ENCODE measurements at regions not wholly inside any gene's neighbourhood (a gene's known extent, or its start where the extent isn't known, plus 50 kb on each side); places are given as distances from the start of the nearest gene placed in this dataset.

DNA sequence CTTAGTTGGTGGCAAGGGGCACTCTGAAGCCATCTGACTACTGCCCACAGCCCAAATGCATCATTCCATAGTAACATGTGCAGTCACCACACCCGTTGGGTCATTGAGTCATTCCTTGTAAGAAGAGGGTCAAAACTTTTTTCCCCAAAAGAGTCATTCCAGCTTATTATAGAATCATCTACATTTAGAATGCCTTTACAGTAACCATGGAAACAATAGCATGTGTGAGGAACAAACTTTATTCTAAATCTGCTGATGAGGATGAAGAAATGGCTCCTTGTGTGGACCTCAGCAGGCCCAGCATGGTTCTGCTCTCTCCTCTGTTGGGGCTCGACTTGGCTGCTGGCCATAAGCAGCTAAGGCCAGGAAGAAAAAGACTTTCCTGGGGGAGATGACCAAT lies 111.2 kb upstream of the PTPRT start:
- H3K36me3 ChIP-seq (replicated peaks in 1 of 2; ENCODE audit: control insufficient read depth in 1 of 2, insufficient read depth in 2 of 2, low read length in 2 of 2) = no peaks in the 10 kb centered on the region
- no peak overlapping the region for H3K27ac ChIP-seq (ENCODE audit: extremely low read length, insufficient read depth, low read length)
- TF ChIP-seq RFX1 (IDR thresholded peaks at IDR 0.05) = peak; percentile 56; the same call in 1 of the 2 replicates
- TF ChIP-seq ADNP (CRISPR knock-in tag; IDR thresholded peaks at IDR 0.05) = no peak
- no peak overlapping the region for H3K9ac ChIP-seq (ENCODE audit: insufficient read depth, low read depth, low read length)
- no peak overlapping the region for H3K4me2 ChIP-seq (ENCODE audit: low read depth, low read length)
- in situ Hi-C loops (cut with HindIII; ENCODE audit: extremely low pct_ligation_motif_present, low pct_unique_long_range_greater_than_20kb) = no loop called here
- CTCF ChIA-PET (ENCODE audit: low intra/inter-chr PET ratio, low total read pairs) = no interaction called here
- FAIRE-seq (no peak), DNase-seq (ENCODE audit: low spot score) (no peak), ATAC-seq (no peak)
- H3K27me3 ChIP-seq (ENCODE audit: control insufficient read depth in 1 of 2, insufficient read depth in 2 of 2, low read length in 2 of 2) = peaks cover 0 to 7% of the 10 kb centered on the region in 2 experiments; a peak in 2 of 5 replicates
- 0% methylated on average over 2 of the region's 2 CpGs for WGBS (ENCODE audit: low lambda C conversion rate)
- no peaks in the 10 kb centered on the region for H3K79me2 ChIP-seq (ENCODE audit: insufficient read depth, low read length)
- H3K4me3 ChIP-seq (replicated peaks in 1 of 3; ENCODE audit: insufficient read depth in 1 of 3, low read depth in 2 of 3, low read length in 3 of 3) = no peak overlapping the region
- intact Hi-C loops (cut with micrococcal nuclease; ENCODE audit: unreplicated experiment) = no loop called here
- no peaks in the 10 kb centered on the region for H3K4me1 ChIP-seq (ENCODE audit: insufficient read depth, low read length)
- no peak overlapping the region for H2AFZ ChIP-seq (ENCODE audit: low read length)
- no peaks in the 10 kb centered on the region for H4K20me1 ChIP-seq (ENCODE audit: insufficient read depth, low read length)
- H3K9me3 ChIP-seq (ENCODE audit: low read length) = no peaks in the 10 kb centered on the region
- no TSS peak for BruUV-seq (replicated peaks)
- POLR2A ChIA-PET = no interaction called here

DNA sequence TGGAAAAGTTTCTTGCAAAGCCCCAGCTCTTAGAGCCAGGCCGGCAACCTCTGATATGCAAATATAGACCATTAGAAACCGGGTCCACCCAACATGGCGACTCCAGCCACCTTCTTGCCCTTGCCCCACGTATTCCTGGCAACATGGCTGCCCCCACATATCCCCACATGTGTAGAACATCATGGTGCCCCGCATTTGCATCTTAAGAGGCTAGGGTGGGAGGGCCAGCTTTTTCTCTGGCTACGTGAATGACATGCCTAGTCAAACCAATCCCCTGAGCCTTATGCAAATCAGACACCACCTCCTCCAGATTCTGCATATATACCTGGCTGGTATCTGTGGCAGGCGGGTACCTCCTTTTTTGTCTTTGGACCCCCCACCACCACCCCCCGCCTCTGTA lies 106.1 kb upstream of the PTPRT start:
- no peak overlapping the region for H3K9ac ChIP-seq (ENCODE audit: insufficient read depth, low read depth, low read length)
- no TSS peak for BruUV-seq (replicated peaks)
- H3K9me3 ChIP-seq (ENCODE audit: low read length) = no peaks in the 10 kb centered on the region
- CTCF ChIA-PET (ENCODE audit: low intra/inter-chr PET ratio, low total read pairs) = no interaction called here
- in situ Hi-C loops (cut with HindIII; ENCODE audit: extremely low pct_ligation_motif_present, low pct_unique_long_range_greater_than_20kb) = no loop called here
- DNase-seq (ENCODE audit: low spot score) = no peak
- no peaks in the 10 kb centered on the region for H3K4me1 ChIP-seq (ENCODE audit: insufficient read depth, low read length)
- intact Hi-C loops (cut with micrococcal nuclease; ENCODE audit: unreplicated experiment) = no loop called here
- FAIRE-seq = no peak
- TF ChIP-seq HHEX (CRISPR knock-in tag; IDR thresholded peaks at IDR 0.05) = no peak
- no peak for TF ChIP-seq GLI4 (CRISPR knock-in tag; IDR thresholded peaks at IDR 0.05; ENCODE audit: borderline replicate concordance)
- no peak for TF ChIP-seq ZNF484 (CRISPR knock-in tag; IDR thresholded peaks at IDR 0.05; ENCODE audit: borderline replicate concordance, low read depth)
- no peak overlapping the region for H3K4me2 ChIP-seq (ENCODE audit: low read depth, low read length)
- H3K79me2 ChIP-seq (ENCODE audit: insufficient read depth, low read length) = no peaks in the 10 kb centered on the region
- WGBS (ENCODE audit: low lambda C conversion rate) = 18% methylated on average over 8 of the region's 8 CpGs
- H2AFZ ChIP-seq (ENCODE audit: low read length) = no peak overlapping the region
- POLR2A ChIA-PET = no interaction called here
- no peak overlapping the region for H3K4me3 ChIP-seq (replicated peaks in 1 of 3; ENCODE audit: insufficient read depth in 1 of 3, low read depth in 2 of 3, low read length in 3 of 3)
- ATAC-seq = no peak
- H3K36me3 ChIP-seq (replicated peaks in 1 of 2; ENCODE audit: control insufficient read depth in 1 of 2, insufficient read depth in 2 of 2, low read length in 2 of 2) = no peaks in the 10 kb centered on the region
- peaks cover 0 to 19% of the 10 kb centered on the region in 2 experiments; a peak in 2 of 5 replicates for H3K27me3 ChIP-seq (ENCODE audit: control insufficient read depth in 1 of 2, insufficient read depth in 2 of 2, low read length in 2 of 2)
- H4K20me1 ChIP-seq (ENCODE audit: insufficient read depth, low read length) = no peaks in the 10 kb centered on the region
- H3K27ac ChIP-seq (ENCODE audit: extremely low read length, insufficient read depth, low read length) = no peak overlapping the region

All from HepG2 (cell line).